HG03064 (cell line): ENCODE measurements at regions not wholly inside any gene's neighbourhood (a gene's known extent, or its start where the extent isn't known, plus 50 kb on each side); places are given as distances from the start of the nearest gene placed in this dataset.
A peak's percentile ranks its signal among the peaks of the same experiment; 100 is the strongest.

Source experiments
- ATAC-seq: cut with Tn5 transposase; IDR thresholded peaks from one replicate; pipeline ENCODE4 v1.9.1; 2021; ENCODE audit warnings: low read depth; ENCODE audit not compliant: unreplicated experiment

DNA sequence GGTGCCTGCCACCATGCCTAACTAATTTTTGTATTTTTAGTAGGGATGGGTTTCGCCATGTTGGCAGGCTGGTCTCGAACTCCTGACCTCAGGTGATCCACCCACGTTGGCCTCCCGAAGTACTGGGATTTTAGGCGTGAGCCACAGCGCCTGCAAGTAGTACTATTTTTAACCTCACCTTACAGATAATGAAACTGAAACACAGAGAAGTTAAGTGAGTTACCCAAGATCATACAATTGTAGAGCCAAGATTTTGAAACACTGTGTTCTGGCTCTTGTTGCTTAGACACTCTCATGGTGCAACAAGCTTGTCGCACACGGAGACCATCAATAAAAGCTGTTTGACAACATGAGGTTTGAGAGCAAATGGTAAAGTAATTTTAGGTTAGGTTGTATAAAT is 159.1 kb upstream of the LMNTD1 start:
- no peak for ATAC-seq

DNA sequence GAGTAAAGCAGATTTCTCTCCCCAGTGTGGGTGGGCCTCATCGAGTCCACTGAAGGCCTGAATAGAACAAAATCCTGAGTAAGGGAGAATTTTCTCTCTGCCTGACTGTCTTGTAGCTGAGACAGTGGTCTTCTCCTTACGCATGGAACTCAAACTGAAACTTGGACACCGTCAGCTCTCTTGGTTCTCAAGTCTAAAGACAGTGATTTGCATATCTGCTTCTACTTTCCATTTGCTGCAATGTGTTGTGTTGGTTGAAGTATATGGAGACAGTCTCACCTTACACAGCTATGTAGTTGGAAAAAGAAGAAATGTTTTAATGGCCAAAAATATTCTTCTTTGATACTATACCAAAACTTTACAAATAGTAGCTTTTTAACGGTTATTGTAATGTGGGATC is 160.2 kb upstream of the LMNTD1 start:
- peak; percentile 96 for ATAC-seq

GRCh38 chr12:25714198-25714984 is 161.3 kb upstream of the LMNTD1 start:
- no peak for ATAC-seq

DNA sequence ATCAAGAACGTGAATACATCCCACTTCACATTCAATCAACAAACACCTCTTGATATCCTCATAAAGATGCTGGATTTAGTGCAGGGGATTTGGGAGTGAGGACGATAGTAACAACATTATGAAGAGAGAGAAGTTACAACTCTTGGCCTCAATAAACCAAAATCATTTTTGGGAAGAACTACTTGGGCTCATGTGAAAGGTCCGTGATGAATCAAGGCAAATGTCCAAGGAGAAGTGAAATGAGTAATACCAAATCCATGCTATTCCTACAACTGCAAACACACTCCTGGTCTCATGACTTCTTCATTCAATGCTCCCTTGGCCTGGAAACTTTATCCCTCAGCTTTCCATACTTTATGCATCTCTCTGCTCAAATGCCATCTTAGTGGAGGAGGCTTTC is 162.0 kb upstream of the LMNTD1 start:
- ATAC-seq, result no peak

GRCh38 chr12:25716842-25717241 is 163.8 kb upstream of the LMNTD1 start:
- ATAC-seq, result no peak

DNA sequence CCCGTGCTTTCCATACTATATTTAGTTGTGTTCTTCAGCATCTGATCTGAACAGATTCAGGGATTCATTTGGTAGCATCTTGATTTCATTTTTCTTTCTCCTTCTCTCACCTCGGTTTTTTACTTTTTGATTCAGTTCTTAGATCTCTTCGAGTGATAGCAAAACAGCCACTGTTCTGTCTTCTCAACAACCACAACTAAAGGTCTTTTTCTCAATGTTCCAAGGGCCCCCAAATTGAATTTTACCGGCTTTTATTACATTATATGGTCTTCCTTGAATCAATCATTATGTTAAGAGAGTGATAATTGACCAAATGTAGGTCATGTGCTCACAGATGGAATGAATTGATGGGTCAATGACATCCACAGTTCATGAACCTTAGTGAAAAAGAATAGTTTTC is 164.5 kb upstream of the LMNTD1 start:
- no peak for ATAC-seq

DNA sequence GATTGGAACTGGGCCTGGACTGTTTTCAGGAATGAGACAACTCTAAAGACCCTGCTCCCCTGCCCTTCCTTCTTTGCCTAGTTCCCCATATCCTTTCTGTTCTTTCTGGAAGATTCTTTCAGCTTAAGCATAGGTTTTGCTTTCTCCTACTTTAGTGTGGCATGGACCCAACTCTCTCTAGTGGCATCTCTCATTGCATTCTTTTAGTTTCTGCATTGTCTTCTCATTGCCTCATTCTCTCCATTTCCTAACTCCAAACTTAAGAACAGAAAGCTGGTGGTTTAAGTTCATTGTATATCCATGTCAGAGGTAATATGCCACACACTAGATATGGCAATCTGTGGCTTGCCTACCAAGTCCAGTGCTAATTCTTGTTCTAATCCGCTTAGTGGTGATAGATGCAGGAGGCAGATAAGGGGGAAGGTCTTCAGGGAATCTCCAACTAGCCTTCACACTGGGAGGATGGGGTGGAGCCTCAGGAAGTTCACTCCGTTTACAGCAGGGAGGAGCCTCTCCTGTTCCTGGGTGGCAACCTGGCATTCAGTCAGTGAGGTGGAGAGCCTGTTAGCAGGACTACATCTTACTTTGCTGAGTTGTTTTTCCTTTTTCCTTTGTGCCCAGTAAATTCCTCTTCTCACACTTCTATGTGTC is 165.1 kb upstream of the LMNTD1 start:
- ATAC-seq, result no peak

GRCh38 chr12:25719505-25719904 is 166.4 kb upstream of the LMNTD1 start:
- no peak for ATAC-seq

- no peak for ATAC-seq
These were observed 170.3 kb upstream of the LMNTD1 start for GRCh38 chr12:25723336-25723735.

GRCh38 chr12:25723921-25724491 is 170.9 kb upstream of the LMNTD1 start:
- ATAC-seq, result no peak

- no peak for ATAC-seq
These were observed 172.4 kb upstream of the LMNTD1 start for GRCh38 chr12:25725470-25725869.

GRCh38 chr12:25725931-25726330 is 172.8 kb upstream of the LMNTD1 start:
- no peak for ATAC-seq

- no peak for ATAC-seq
These were observed 175.0 kb upstream of the LMNTD1 start for GRCh38 chr12:25728056-25728595.

GRCh38 chr12:25730489-25731349 is 177.6 kb upstream of the LMNTD1 start:
- ATAC-seq, result no peak

GRCh38 chr12:25733541-25733940 is 180.5 kb upstream of the LMNTD1 start:
- ATAC-seq, result no peak

DNA sequence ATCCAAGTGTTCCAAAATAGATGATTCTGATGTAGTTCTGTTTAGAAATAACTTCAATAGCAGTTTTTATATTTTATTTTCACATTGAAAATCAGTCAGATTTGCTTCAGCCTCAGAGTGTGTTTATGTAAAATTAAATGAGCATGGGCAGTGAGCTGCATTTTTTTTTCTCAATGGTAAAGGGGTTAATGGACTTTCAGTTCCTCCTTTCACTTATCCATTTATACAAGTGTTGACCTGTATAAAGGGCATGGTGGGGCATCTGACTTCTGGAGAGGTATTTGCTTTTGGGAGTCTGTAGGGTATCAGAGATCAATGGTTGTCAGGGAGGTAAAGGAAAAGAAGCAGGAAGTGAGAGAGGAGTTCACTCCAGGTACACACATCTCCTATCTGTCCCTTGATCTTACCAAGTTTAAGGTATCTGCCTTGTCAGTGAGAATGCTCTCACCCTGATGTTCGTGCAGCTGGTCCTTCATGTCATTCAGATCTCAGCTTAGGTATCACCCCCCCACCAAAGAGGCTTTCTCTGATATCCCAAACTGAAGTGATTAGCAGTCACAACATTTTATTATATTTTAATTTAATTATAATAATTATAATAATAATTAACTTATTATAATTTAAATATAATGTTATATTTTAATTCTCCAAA is 181.6 kb upstream of the LMNTD1 start:
- ATAC-seq, result no peak

DNA sequence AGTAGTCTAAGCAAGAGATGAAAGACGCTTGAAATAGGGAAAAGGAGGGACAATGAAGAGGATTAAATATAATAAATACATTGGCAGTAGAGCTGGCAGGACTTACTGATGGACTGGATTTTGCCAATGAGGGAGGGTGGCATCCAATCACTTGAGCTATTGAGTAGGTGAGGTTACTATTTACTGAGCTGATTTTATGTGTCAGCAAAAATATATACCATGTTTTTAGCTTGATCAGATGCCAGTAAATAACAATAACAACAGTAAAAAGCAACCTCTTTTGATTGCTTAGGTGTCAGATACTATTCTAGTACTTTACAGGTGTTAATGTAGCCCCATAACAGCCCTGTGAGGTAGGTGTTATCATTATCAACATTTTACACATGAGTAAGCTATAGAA is 187.5 kb upstream of the LMNTD1 start:
- no peak for ATAC-seq

GRCh38 chr12:25741917-25742316 is 188.8 kb upstream of the LMNTD1 start:
- no peak for ATAC-seq

- ATAC-seq, result no peak
These were observed 190.7 kb upstream of the LMNTD1 start for GRCh38 chr12:25743679-25744215.

GRCh38 chr12:25744313-25744712 is 191.2 kb upstream of the LMNTD1 start:
- no peak for ATAC-seq
